Mesendoderm (in vitro differentiated cells): ENCODE measurements at regions not wholly inside any gene's neighbourhood (a gene's known extent, or its start where the extent isn't known, plus 50 kb on each side); places are given as distances from the start of the nearest gene placed in this dataset.

ENCODE experiments used
- DNase-seq: peaks from one replicate; pipeline ENCODE4 v3.0.0; 2013
- H2AK5ac ChIP-seq: 2 replicates; pipeline ENCODE4 v1.6.1; 2013; ENCODE audit warnings: low read length, inconsistent platforms
- H2BK120ac ChIP-seq: 2 replicates; pipeline ENCODE4 v1.6.1; 2013; ENCODE audit warnings: low read depth, mild to moderate bottlenecking, low read length, moderate library complexity, mixed read lengths
- H2BK15ac ChIP-seq: replicated peaks from 2 replicates; pipeline ENCODE4 v1.6.1; 2013; ENCODE audit warnings: low read depth, mild to moderate bottlenecking, moderate library complexity
- H2BK5ac ChIP-seq: 2 replicates; pipeline ENCODE4 v1.6.1; 2013; ENCODE audit warnings: low read length, inconsistent platforms
- H3K18ac ChIP-seq: 2 replicates; pipeline ENCODE4 v1.6.1; 2013; ENCODE audit warnings: mild to moderate bottlenecking, low read length, mixed read lengths
- H3K23ac ChIP-seq: one replicate; pipeline ENCODE4 v1.6.1; 2013; ENCODE audit warnings: low read length
- H3K27ac ChIP-seq: 2 replicates; pipeline ENCODE4 v1.5.1; 2013; ENCODE audit warnings: low read depth, mild to moderate bottlenecking, inconsistent platforms, low read length, moderate library complexity
- H3K27me3 ChIP-seq: 2 replicates; pipeline ENCODE4 v1.6.1; 2013; ENCODE audit warnings: low read length, control low read depth, mild to moderate bottlenecking, inconsistent platforms; ENCODE audit not compliant: insufficient read depth, poor library complexity
- H3K36me3 ChIP-seq: 2 replicates; pipeline ENCODE4 v1.6.1; 2013; ENCODE audit warnings: low read length, inconsistent platforms; ENCODE audit not compliant: control insufficient read depth, insufficient read depth
- H3K4ac ChIP-seq: one replicate; pipeline ENCODE4 v1.6.1; 2013; ENCODE audit warnings: low read depth, mild to moderate bottlenecking, low read length, moderate library complexity
- H3K4me1 ChIP-seq: 2 replicates; pipeline ENCODE4 v1.6.1; 2013; ENCODE audit warnings: low read depth, low read length, inconsistent platforms; ENCODE audit not compliant: control insufficient read depth
- H3K4me2 ChIP-seq: 2 replicates; pipeline ENCODE4 v1.6.1; 2013; ENCODE audit warnings: low read length
- H3K4me3 ChIP-seq: 2 replicates; pipeline ENCODE4 v1.5.1; 2013; ENCODE audit warnings: mild to moderate bottlenecking, low read length
- H3K56ac ChIP-seq: one replicate; pipeline ENCODE4 v1.6.1; 2013; ENCODE audit warnings: low read length
- H3K79me1 ChIP-seq: 2 replicates; pipeline ENCODE4 v1.6.1; 2013; ENCODE audit warnings: low read length, inconsistent platforms
- H3K79me2 ChIP-seq: 2 replicates; pipeline ENCODE4 v1.6.1; 2013; ENCODE audit warnings: mild to moderate bottlenecking, low read length; ENCODE audit not compliant: control insufficient read depth, insufficient read depth
- H3K9ac ChIP-seq: 2 replicates; pipeline ENCODE4 v1.6.1; 2013; ENCODE audit warnings: low read length, inconsistent platforms
- H4K5ac ChIP-seq: one replicate; pipeline ENCODE4 v1.6.1; 2013; ENCODE audit warnings: low read length
- H4K8ac ChIP-seq: one replicate; pipeline ENCODE4 v1.6.1; 2013; ENCODE audit warnings: low read depth, mild to moderate bottlenecking, control low read depth, low read length, moderate library complexity
- WGBS: extraction: QIAGEN DNeasy Blood & Tissue Kit; methylation state at CpG from one replicate; pipeline ENCODE4 v1.1.7; 2013; ENCODE audit warnings: low lambda C conversion rate, missing lambda C conversion rate; ENCODE audit not compliant: insufficient coverage; ENCODE audit errors: extremely low coverage; 5-methylcytosine and 5-hydroxymethylcytosine counted together

GRCh38 chr6:86526238-86526637, 411.1 kb upstream of the HTR1E start:
- Histone ChIP-seq H3K4me2 (no peak overlapping the region), H3K23ac (no peak overlapping the region), H3K56ac (no peak overlapping the region), H2BK120ac (no peak overlapping the region), H4K8ac (no peak overlapping the region), H2AK5ac (no peak overlapping the region), H3K4me3 (no peak overlapping the region), H3K4ac (no peak overlapping the region), H3K79me2 (no peaks in the 10 kb centered on the region), H4K5ac (no peak overlapping the region), H3K4me1 (no peaks in the 10 kb centered on the region), H2BK5ac (no peak overlapping the region), H2BK15ac (no peak overlapping the region), H3K9ac (no peak overlapping the region), H3K27ac (no peak overlapping the region), H3K27me3 (no peaks in the 10 kb centered on the region), H3K18ac (peak overlapping the region; percentile 14), H3K36me3 (no peaks in the 10 kb centered on the region), H3K79me1 (no peaks in the 10 kb centered on the region)
- WGBS = no CpG with 5 or more reads among the region's 1 CpG
- peak; percentile 39 for DNase-seq

GRCh38 chr6:86516087-86516486, 421.2 kb upstream of the HTR1E start:
- H3K79me1 ChIP-seq = no peaks in the 10 kb centered on the region
- H3K36me3 ChIP-seq = no peaks in the 10 kb centered on the region
- no peak overlapping the region for H2BK5ac ChIP-seq
- H3K27ac ChIP-seq = no peak overlapping the region
- H3K18ac ChIP-seq = no peak overlapping the region
- no peak overlapping the region for H3K9ac ChIP-seq
- H3K56ac ChIP-seq = no peak overlapping the region
- no CpG with 5 or more reads among the region's 4 CpGs for WGBS
- no peak for DNase-seq
- no peaks in the 10 kb centered on the region for H3K79me2 ChIP-seq
- H4K8ac ChIP-seq = no peak overlapping the region
- no peaks in the 10 kb centered on the region for H3K27me3 ChIP-seq
- no peak overlapping the region for H3K4ac ChIP-seq
- H2AK5ac ChIP-seq = no peak overlapping the region
- H2BK15ac ChIP-seq = no peak overlapping the region
- no peak overlapping the region for H3K4me3 ChIP-seq
- H3K4me2 ChIP-seq = no peak overlapping the region
- H3K4me1 ChIP-seq = no peaks in the 10 kb centered on the region
- H4K5ac ChIP-seq = no peak overlapping the region
- no peak overlapping the region for H2BK120ac ChIP-seq
- no peak overlapping the region for H3K23ac ChIP-seq

GRCh38 chr6:86511962-86512361, 425.4 kb upstream of the HTR1E start:
- no peak overlapping the region for H2BK5ac ChIP-seq
- H3K56ac ChIP-seq = no peak overlapping the region
- H3K4me1 ChIP-seq = no peaks in the 10 kb centered on the region
- H3K18ac ChIP-seq = no peak overlapping the region
- H3K4me2 ChIP-seq = no peak overlapping the region
- no peak for DNase-seq
- H2BK120ac ChIP-seq = no peak overlapping the region
- no peak overlapping the region for H3K4me3 ChIP-seq
- no peak overlapping the region for H2BK15ac ChIP-seq
- H3K79me1 ChIP-seq = no peaks in the 10 kb centered on the region
- no peak overlapping the region for H3K9ac ChIP-seq
- H3K79me2 ChIP-seq = no peaks in the 10 kb centered on the region
- H4K5ac ChIP-seq = no peak overlapping the region
- H3K36me3 ChIP-seq = no peaks in the 10 kb centered on the region
- H3K27ac ChIP-seq = no peak overlapping the region
- no peak overlapping the region for H2AK5ac ChIP-seq
- H3K23ac ChIP-seq = no peak overlapping the region
- no peak overlapping the region for H4K8ac ChIP-seq
- no peaks in the 10 kb centered on the region for H3K27me3 ChIP-seq
- H3K4ac ChIP-seq = no peak overlapping the region

GRCh38 chr6:86508230-86508629, 429.1 kb upstream of the HTR1E start:
- Histone ChIP-seq H3K4me1 (no peaks in the 10 kb centered on the region), H4K8ac (no peak overlapping the region), H3K4me2 (no peak overlapping the region), H4K5ac (no peak overlapping the region), H2AK5ac (no peak overlapping the region), H3K4me3 (no peak overlapping the region), H3K23ac (no peak overlapping the region), H2BK15ac (no peak overlapping the region), H2BK120ac (no peak overlapping the region), H3K27ac (no peak overlapping the region), H3K4ac (no peak overlapping the region), H3K18ac (no peak overlapping the region), H3K56ac (no peak overlapping the region), H2BK5ac (no peak overlapping the region), H3K9ac (no peak overlapping the region), H3K79me2 (no peaks in the 10 kb centered on the region), H3K79me1 (no peaks in the 10 kb centered on the region), H3K27me3 (no peaks in the 10 kb centered on the region), H3K36me3 (no peaks in the 10 kb centered on the region)
- no peak for DNase-seq
- WGBS = no CpG with 5 or more reads among the region's 3 CpGs

- no peaks in the 10 kb centered on the region for H3K36me3 ChIP-seq
- no peak overlapping the region for H3K4me3 ChIP-seq
- H2BK5ac ChIP-seq = no peak overlapping the region
- no peaks in the 10 kb centered on the region for H3K27me3 ChIP-seq
- H3K4me1 ChIP-seq = no peaks in the 10 kb centered on the region
- H3K27ac ChIP-seq = peak overlapping the region; percentile 72
- H2BK15ac ChIP-seq = no peak overlapping the region
- DNase-seq = peak; percentile 64
- H3K56ac ChIP-seq = no peak overlapping the region
- H3K18ac ChIP-seq = no peak overlapping the region
- no peak overlapping the region for H3K4ac ChIP-seq
- no peak overlapping the region for H2BK120ac ChIP-seq
- H3K79me2 ChIP-seq = no peaks in the 10 kb centered on the region
- no peak overlapping the region for H3K23ac ChIP-seq
- H4K5ac ChIP-seq = no peak overlapping the region
- H3K9ac ChIP-seq = no peak overlapping the region
- no peak overlapping the region for H4K8ac ChIP-seq
- no peak overlapping the region for H2AK5ac ChIP-seq
- H3K79me1 ChIP-seq = no peaks in the 10 kb centered on the region
- no CpG with 5 or more reads among the region's 3 CpGs for WGBS
- no peak overlapping the region for H3K4me2 ChIP-seq
Observed at GRCh38 chr6:86502497-86502896, 434.8 kb upstream of the HTR1E start.

- no peaks in the 10 kb centered on the region for H3K4me1 ChIP-seq
- H3K27me3 ChIP-seq = no peaks in the 10 kb centered on the region
- no peak overlapping the region for H3K27ac ChIP-seq
- no peak overlapping the region for H2BK120ac ChIP-seq
- no peak overlapping the region for H3K4me2 ChIP-seq
- H3K4ac ChIP-seq = no peak overlapping the region
- no peak overlapping the region for H3K18ac ChIP-seq
- no peak overlapping the region for H3K4me3 ChIP-seq
- no peak overlapping the region for H4K5ac ChIP-seq
- no CpG with 5 or more reads among the region's 2 CpGs for WGBS
- DNase-seq = peak; percentile 23
- no peak overlapping the region for H4K8ac ChIP-seq
- H3K9ac ChIP-seq = no peak overlapping the region
- no peaks in the 10 kb centered on the region for H3K79me1 ChIP-seq
- H3K36me3 ChIP-seq = no peaks in the 10 kb centered on the region
- no peak overlapping the region for H2AK5ac ChIP-seq
- no peak overlapping the region for H3K56ac ChIP-seq
- H3K79me2 ChIP-seq = no peaks in the 10 kb centered on the region
- no peak overlapping the region for H2BK5ac ChIP-seq
- no peak overlapping the region for H3K23ac ChIP-seq
- no peak overlapping the region for H2BK15ac ChIP-seq
Observed at GRCh38 chr6:86500035-86500434, 437.3 kb upstream of the HTR1E start.
